ENCODE measurements at regions not wholly inside any gene's neighbourhood (a gene's known extent, or its start where the extent isn't known, plus 50 kb on each side); places are given as distances from the start of the nearest gene placed in this dataset.

- TF ChIP-seq CTCF (IDR thresholded peaks at IDR 0.05) (no peak), EZH2 (IDR thresholded peaks at IDR 0.05; ENCODE audit: borderline replicate concordance, insufficient read depth, low read depth, low read length, poor library complexity, severe bottlenecking) (no peak)
Observed at GRCh38 chr3:18282507-18282906, 142.6 kb downstream of the SATB1 start.

Data from B cell (primary cell).